HCT116 (cell line): ENCODE measurements at regions not wholly inside any gene's neighbourhood (a gene's known extent, or its start where the extent isn't known, plus 50 kb on each side); places are given as distances from the start of the nearest gene placed in this dataset.

ENCODE experiments used
- ATAC-seq: fragments of 200-7000 bp; cut with Tn5 transposase; 2 replicates; pipeline ENCODE4 v1.9.1; 2020; ENCODE audit warnings: mild to moderate bottlenecking, moderate library complexity
- BruUV-seq: library from RNA; stranded (reverse); fragments of 400-500 nt; replicated peaks from 2 replicates; lab custom pipeline; 2021; lab: Mats Ljungman, UMichigan
- CTCF ChIA-PET: fragments of 300-600 bp; sonication (Branson Sonifier 250); formaldehyde crosslinking; loops from one replicate; lab custom pipeline; 2021; ENCODE audit warnings: antibody characterized with exemption; lab: Charles Lee
- POLR2A ChIA-PET: fragments of 300-600, 350-600 bp; sonication (Branson Sonifier 250); formaldehyde crosslinking; loops from one replicate; lab custom pipeline; 2021; ENCODE audit warnings: antibody characterized with exemption; lab: Charles Lee
- RAD21 ChIA-PET, 2 experiments: fragments of 300-600 bp; sonication (Branson Sonifier 250); formaldehyde crosslinking; loops; one replicate each; lab custom pipeline; 2023; ENCODE audit warnings: low total read pairs in 2 of 2; ENCODE audit not compliant: uncharacterized antibody in 2 of 2, unreplicated experiment in 2 of 2, low non-redundant PET in 1 of 2; lab: Charles Lee
- DNase-seq: peaks from one replicate; pipeline ENCODE4 v3.0.0-alpha.2; 2010; ENCODE audit warnings: low read depth, low spot score
- H2AFZ ChIP-seq: fragments of 200-600 bp; shearing (Covaris generic), sonication (generic); 2 replicates; pipeline ENCODE4 v1.6.1; 2017; ENCODE audit warnings: low read depth, mixed run types, mixed read lengths, antibody characterized with exemption, low read length; ENCODE audit not compliant: poor library complexity, severe bottlenecking
- H3K27ac ChIP-seq: 2 replicates; pipeline ENCODE4 v1.5.1; 2012; ENCODE audit warnings: low read depth, low read length
- H3K27me3 ChIP-seq: fragments of 200-600 bp; sonication (generic); 2 replicates; pipeline ENCODE4 v1.6.1; 2016; ENCODE audit warnings: mixed run types, low read length, mixed read lengths; ENCODE audit not compliant: insufficient read depth
- H3K36me3 ChIP-seq, 2 experiments: fragments of 200-500 bp in 1 of 2; fragments of 200-600 bp in 1 of 2; sonication (Bioruptor generic) in 1 of 2; sonication (generic) in 1 of 2; 2 replicates each; pipeline versions ENCODE4 v1.5.1 to v1.6.1; 2014 to 2016; ENCODE audit warnings: low read length in 2 of 2, inconsistent platforms in 1 of 2, mixed read lengths in 1 of 2, mixed run types in 1 of 2; ENCODE audit not compliant: insufficient read depth in 2 of 2, control insufficient read depth in 1 of 2
- H3K4me1 ChIP-seq, 2 experiments: fragments of 200-600 bp in 1 of 2; sonication (generic) in 1 of 2; 2 replicates each; pipeline versions ENCODE4 v1.5.1 to v1.6.1; 2012 to 2017; ENCODE audit warnings: low read length in 2 of 2, inconsistent platforms in 1 of 2, mild to moderate bottlenecking in 1 of 2, mixed read lengths in 1 of 2, mixed run types in 1 of 2, moderate library complexity in 1 of 2; ENCODE audit not compliant: insufficient read depth in 2 of 2, control insufficient read depth in 1 of 2
- H3K4me2 ChIP-seq: fragments of 200-600 bp; sonication (generic); 2 replicates; pipeline ENCODE4 v1.6.1; 2017; ENCODE audit warnings: mixed run types, low read length, mixed read lengths
- H3K4me3 ChIP-seq, 2 experiments: fragments of 200-600 bp in 1 of 2; sonication (generic) in 1 of 2; replicated peaks in 1 of 2; 2 replicates each; pipeline ENCODE4 v1.5.1; 2011 to 2016; ENCODE audit warnings: low read length in 2 of 2, control low read depth in 1 of 2, low read depth in 1 of 2, mild to moderate bottlenecking in 1 of 2, mixed read lengths in 1 of 2, mixed run types in 1 of 2
- H3K79me2 ChIP-seq: fragments of 200-600 bp; sonication (generic); 2 replicates; pipeline ENCODE4 v1.6.1; 2017; ENCODE audit warnings: mild to moderate bottlenecking, mixed run types, low read length, moderate library complexity, mixed read lengths; ENCODE audit not compliant: insufficient read depth
- H3K9ac ChIP-seq: fragments of 200-600 bp; sonication (generic); 2 replicates; pipeline ENCODE4 v1.6.1; 2016; ENCODE audit warnings: low read length, mixed read lengths
- H3K9me2 ChIP-seq: fragments of 200-600 bp; sonication (generic), shearing (Covaris generic); 2 replicates; pipeline ENCODE4 v1.6.1; 2017; ENCODE audit warnings: mixed run types, mild to moderate bottlenecking, moderate library complexity; ENCODE audit not compliant: insufficient read depth
- H3K9me3 ChIP-seq, 2 experiments: fragments of 200-500 bp in 1 of 2; fragments of 200-600 bp in 1 of 2; sonication (Bioruptor generic) in 1 of 2; sonication (generic) in 1 of 2; 2 replicates each; pipeline ENCODE4 v1.6.1; 2014 to 2017; ENCODE audit warnings: low read length in 2 of 2, mixed read lengths in 2 of 2, inconsistent platforms in 1 of 2, low read depth in 1 of 2, mild to moderate bottlenecking in 1 of 2, mixed run types in 1 of 2, moderate library complexity in 1 of 2; ENCODE audit not compliant: control insufficient read depth in 1 of 2, insufficient read depth in 1 of 2
- H4K20me1 ChIP-seq: fragments of 200-600 bp; sonication (generic), shearing (Covaris generic); 2 replicates; pipeline ENCODE4 v1.6.1; 2017; ENCODE audit warnings: mixed run types, mild to moderate bottlenecking, moderate library complexity; ENCODE audit not compliant: insufficient read depth
- CBX3 ChIP-seq: IDR thresholded peaks from 2 replicates; pipeline ENCODE4 v1.6.1; 2012; ENCODE audit warnings: low read depth
- CEBPB ChIP-seq: IDR thresholded peaks from 2 replicates; pipeline ENCODE4 v1.6.1; 2012; ENCODE audit warnings: low read depth
- EGR1 ChIP-seq: IDR thresholded peaks from 2 replicates; pipeline ENCODE4 v1.6.1; 2012; ENCODE audit warnings: low read depth
- ELF1 ChIP-seq: IDR thresholded peaks from 2 replicates; pipeline ENCODE4 v1.6.1; 2012; ENCODE audit warnings: low read depth, borderline replicate concordance
- EZH2 ChIP-seq: fragments of 200-600 bp; sonication (generic); IDR thresholded peaks from 2 replicates; pipeline ENCODE4 v1.6.1; 2017; ENCODE audit warnings: antibody characterized with exemption, mixed run types
- EZH2phosphoT487 ChIP-seq: fragments of 200-600 bp; IDR thresholded peaks from 2 replicates; pipeline ENCODE4 v1.6.1; 2018; ENCODE audit warnings: antibody characterized with exemption, borderline replicate concordance
- FOSL1 ChIP-seq: IDR thresholded peaks from 2 replicates; pipeline ENCODE4 v1.6.1; 2012; ENCODE audit warnings: low read depth
- JUND ChIP-seq: IDR thresholded peaks from 2 replicates; pipeline ENCODE4 v1.6.1; 2012
- POLR2AphosphoS5 ChIP-seq: IDR thresholded peaks from 2 replicates; pipeline ENCODE4 v1.6.1; 2011; ENCODE audit warnings: mild to moderate bottlenecking, low read depth, low read length, moderate library complexity
- REST ChIP-seq: IDR thresholded peaks from 2 replicates; pipeline ENCODE4 v1.6.1; 2012; ENCODE audit warnings: low read depth
- SIN3A ChIP-seq: IDR thresholded peaks from 2 replicates; pipeline ENCODE4 v1.6.1; 2012; ENCODE audit warnings: low read depth
- SP1 ChIP-seq: IDR thresholded peaks from 2 replicates; pipeline ENCODE4 v1.6.1; 2012; ENCODE audit warnings: low read depth
- SRF ChIP-seq: IDR thresholded peaks from 2 replicates; pipeline ENCODE4 v1.6.1; 2012; ENCODE audit warnings: low read depth
- TCF7L2 ChIP-seq: IDR thresholded peaks from 2 replicates; pipeline ENCODE4 v1.7.0; 2011; ENCODE audit warnings: borderline replicate concordance, inconsistent platforms; ENCODE audit not compliant: insufficient read depth, insufficient read length; ENCODE audit errors: extremely low read depth
- YY1 ChIP-seq: IDR thresholded peaks from 2 replicates; pipeline ENCODE4 v1.6.1; 2011; ENCODE audit warnings: low read length, low read depth, moderate library complexity, mild to moderate bottlenecking; ENCODE audit not compliant: insufficient replicate concordance; ENCODE audit errors: extremely low read depth
- ZFX ChIP-seq: fragments of 450-650 bp; IDR thresholded peaks from 2 replicates; pipeline ENCODE4 v1.6.1; 2017
- ZNF274 ChIP-seq: fragments of 200-500 bp; sonication (Bioruptor generic); IDR thresholded peaks from 2 replicates; pipeline ENCODE4 v1.6.1; 2014; ENCODE audit warnings: mild to moderate bottlenecking, low read depth, low read length, inconsistent platforms
- intact Hi-C: fragments of 100-400 bp; cut with micrococcal nuclease; formaldehyde crosslinking; loops from 2 replicates; pipeline ENCODE4 v1.10.0; 2022
- TF ChIP-seq, protein P1 (sequence below), 3 experiments: fragments of 200-600 bp in 1 of 3; sonication (generic) in 1 of 3; IDR thresholded peaks in 2 of 3; conservative IDR thresholded peaks in 1 of 3; 2 replicates each; pipeline ENCODE4 v1.5.1; 2012 to 2017; ENCODE audit warnings: low read depth in 2 of 3, low read length in 2 of 3, antibody characterized with exemption in 1 of 3, borderline replicate concordance in 1 of 3, control low read depth in 1 of 3, mild to moderate bottlenecking in 1 of 3, mixed read lengths in 1 of 3, mixed run types in 1 of 3, moderate library complexity in 1 of 3; ENCODE audit not compliant: insufficient read depth in 1 of 3
- TF ChIP-seq, protein P2 (sequence below): IDR thresholded peaks from 2 replicates; pipeline ENCODE4 v1.6.1; 2012
- TF ChIP-seq, protein P3 (sequence below): IDR thresholded peaks from 2 replicates; pipeline ENCODE4 v1.6.1; 2011; ENCODE audit warnings: mild to moderate bottlenecking, low read length, moderate library complexity; ENCODE audit not compliant: insufficient replicate concordance; ENCODE audit errors: extremely low read depth

DNA sequence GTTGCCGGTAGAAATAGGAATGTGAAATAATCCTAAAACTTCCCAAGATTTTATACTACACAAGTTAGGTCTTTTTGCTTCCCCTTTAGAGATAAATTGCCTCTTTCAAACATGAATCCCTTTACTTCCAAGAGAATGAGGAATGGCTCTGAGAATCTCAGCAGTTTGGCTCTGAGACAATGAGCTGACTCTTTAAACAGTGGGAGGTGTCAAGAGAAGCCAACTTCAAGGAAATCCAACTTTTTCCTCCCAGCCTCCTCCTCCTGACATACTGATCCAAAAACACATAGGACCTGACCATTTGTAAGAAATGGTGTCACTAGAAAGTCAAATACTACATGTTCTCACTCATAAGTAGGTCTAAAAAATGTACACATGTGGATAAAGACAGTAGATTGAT lies 154.2 kb downstream of the ALDH8A1 start:
- H3K36me3 ChIP-seq = no peaks in the 10 kb centered on the region
- no peaks in the 10 kb centered on the region for H3K79me2 ChIP-seq
- no peaks in the 10 kb centered on the region for H3K9me2 ChIP-seq
- no peak overlapping the region for H3K9ac ChIP-seq
- ATAC-seq = no peak
- no TSS peak for BruUV-seq
- no peaks in the 10 kb centered on the region for H3K9me3 ChIP-seq
- no peak for TF ChIP-seq SIN3A
- no peak for TF ChIP-seq JUND
- TF ChIP-seq SP1 = no peak
- TF ChIP-seq, protein P1, sequence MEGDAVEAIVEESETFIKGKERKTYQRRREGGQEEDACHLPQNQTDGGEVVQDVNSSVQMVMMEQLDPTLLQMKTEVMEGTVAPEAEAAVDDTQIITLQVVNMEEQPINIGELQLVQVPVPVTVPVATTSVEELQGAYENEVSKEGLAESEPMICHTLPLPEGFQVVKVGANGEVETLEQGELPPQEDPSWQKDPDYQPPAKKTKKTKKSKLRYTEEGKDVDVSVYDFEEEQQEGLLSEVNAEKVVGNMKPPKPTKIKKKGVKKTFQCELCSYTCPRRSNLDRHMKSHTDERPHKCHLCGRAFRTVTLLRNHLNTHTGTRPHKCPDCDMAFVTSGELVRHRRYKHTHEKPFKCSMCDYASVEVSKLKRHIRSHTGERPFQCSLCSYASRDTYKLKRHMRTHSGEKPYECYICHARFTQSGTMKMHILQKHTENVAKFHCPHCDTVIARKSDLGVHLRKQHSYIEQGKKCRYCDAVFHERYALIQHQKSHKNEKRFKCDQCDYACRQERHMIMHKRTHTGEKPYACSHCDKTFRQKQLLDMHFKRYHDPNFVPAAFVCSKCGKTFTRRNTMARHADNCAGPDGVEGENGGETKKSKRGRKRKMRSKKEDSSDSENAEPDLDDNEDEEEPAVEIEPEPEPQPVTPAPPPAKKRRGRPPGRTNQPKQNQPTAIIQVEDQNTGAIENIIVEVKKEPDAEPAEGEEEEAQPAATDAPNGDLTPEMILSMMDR (IDR thresholded peaks at IDR 0.05 in 2 of 3, conservative IDR thresholded peaks at IDR 0.05 in 1 of 3; ENCODE audit: borderline replicate concordance in 1 of 3, insufficient read depth in 1 of 3, low read depth in 2 of 3, low read length in 2 of 3) = no peak
- TF ChIP-seq EZH2phosphoT487 = no peak
- TF ChIP-seq FOSL1 = no peak
- TF ChIP-seq ZFX = no peak
- TF ChIP-seq EGR1 = no peak
- TF ChIP-seq EZH2 = no peak
- no peak for TF ChIP-seq CBX3
- no peak for TF ChIP-seq SRF
- TF ChIP-seq POLR2AphosphoS5 = no peak
- no peak for TF ChIP-seq CEBPB
- TF ChIP-seq REST = no peak
- TF ChIP-seq, protein P2, sequence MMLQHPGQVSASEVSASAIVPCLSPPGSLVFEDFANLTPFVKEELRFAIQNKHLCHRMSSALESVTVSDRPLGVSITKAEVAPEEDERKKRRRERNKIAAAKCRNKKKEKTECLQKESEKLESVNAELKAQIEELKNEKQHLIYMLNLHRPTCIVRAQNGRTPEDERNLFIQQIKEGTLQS = no peak
- no peak for TF ChIP-seq YY1
- TF ChIP-seq ELF1 = no peak
- TF ChIP-seq TCF7L2 = no peak
- TF ChIP-seq, protein P3, sequence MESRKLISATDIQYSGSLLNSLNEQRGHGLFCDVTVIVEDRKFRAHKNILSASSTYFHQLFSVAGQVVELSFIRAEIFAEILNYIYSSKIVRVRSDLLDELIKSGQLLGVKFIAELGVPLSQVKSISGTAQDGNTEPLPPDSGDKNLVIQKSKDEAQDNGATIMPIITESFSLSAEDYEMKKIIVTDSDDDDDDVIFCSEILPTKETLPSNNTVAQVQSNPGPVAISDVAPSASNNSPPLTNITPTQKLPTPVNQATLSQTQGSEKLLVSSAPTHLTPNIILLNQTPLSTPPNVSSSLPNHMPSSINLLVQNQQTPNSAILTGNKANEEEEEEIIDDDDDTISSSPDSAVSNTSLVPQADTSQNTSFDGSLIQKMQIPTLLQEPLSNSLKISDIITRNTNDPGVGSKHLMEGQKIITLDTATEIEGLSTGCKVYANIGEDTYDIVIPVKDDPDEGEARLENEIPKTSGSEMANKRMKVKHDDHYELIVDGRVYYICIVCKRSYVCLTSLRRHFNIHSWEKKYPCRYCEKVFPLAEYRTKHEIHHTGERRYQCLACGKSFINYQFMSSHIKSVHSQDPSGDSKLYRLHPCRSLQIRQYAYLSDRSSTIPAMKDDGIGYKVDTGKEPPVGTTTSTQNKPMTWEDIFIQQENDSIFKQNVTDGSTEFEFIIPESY = no peak
- no peak for TF ChIP-seq ZNF274
- ChIA-PET RAD21 (no interaction called here), POLR2A (no interaction called here), CTCF (no interaction called here)
- no peaks in the 10 kb centered on the region for H3K27me3 ChIP-seq
- H2AFZ ChIP-seq = no peak overlapping the region
- H3K4me3 ChIP-seq = no peak overlapping the region
- no peaks in the 10 kb centered on the region for H4K20me1 ChIP-seq
- intact Hi-C loops = no loop called here
- no peak overlapping the region for H3K4me2 ChIP-seq
- H3K27ac ChIP-seq = no peak overlapping the region
- DNase-seq = no peak
- H3K4me1 ChIP-seq = no peaks in the 10 kb centered on the region
